Muscle of arm (tissue), 1 donor: ENCODE measurements at regions not wholly inside any gene's neighbourhood (a gene's known extent, or its start where the extent isn't known, plus 50 kb on each side); places are given as distances from the start of the nearest gene placed in this dataset.

Source experiments
- DNase-seq: peaks from one replicate; pipeline ENCODE4 v3.0.0-alpha.2; 2013

GRCh38 chr12:124504273-124505000 lies 63.0 kb downstream of the NCOR2 start:
- DNase-seq: no peak

- DNase-seq: no peak
Observed at GRCh38 chr12:124503305-124503704, 64.1 kb downstream of the NCOR2 start.

- DNase-seq: no peak
Observed at GRCh38 chr12:124502379-124502778, 65.0 kb downstream of the NCOR2 start.

GRCh38 chr12:124501827-124502226 lies 65.6 kb downstream of the NCOR2 start:
- DNase-seq: no peak

GRCh38 chr12:124501112-124501561 lies 66.3 kb downstream of the NCOR2 start:
- DNase-seq: no peak

GRCh38 chr12:124499898-124500244 lies 67.5 kb downstream of the NCOR2 start:
- no peak for DNase-seq

GRCh38 chr12:124499190-124499753 lies 68.1 kb downstream of the NCOR2 start:
- DNase-seq: no peak

- peak; percentile 82 for DNase-seq
Observed at GRCh38 chr12:124498275-124499189, 68.9 kb downstream of the NCOR2 start.

- DNase-seq: peak; percentile 70
Observed at GRCh38 chr12:124497658-124498057, 69.8 kb downstream of the NCOR2 start.

GRCh38 chr12:124497039-124497438 lies 70.4 kb downstream of the NCOR2 start:
- no peak for DNase-seq

- no peak for DNase-seq
Observed at GRCh38 chr12:124496584-124496983, 70.8 kb downstream of the NCOR2 start.

- DNase-seq: no peak
Observed at GRCh38 chr12:124495194-124495983, 72.0 kb downstream of the NCOR2 start.

GRCh38 chr12:124494751-124495129 lies 72.7 kb downstream of the NCOR2 start:
- no peak for DNase-seq

GRCh38 chr12:124493809-124494750 lies 73.3 kb downstream of the NCOR2 start:
- no peak for DNase-seq

- DNase-seq: no peak
Observed at GRCh38 chr12:124492879-124493808, 74.3 kb downstream of the NCOR2 start.

GRCh38 chr12:124491856-124492420 lies 75.5 kb downstream of the NCOR2 start:
- DNase-seq: no peak

GRCh38 chr12:124491310-124491709 lies 76.1 kb downstream of the NCOR2 start:
- no peak for DNase-seq

GRCh38 chr12:124490584-124491305 lies 76.7 kb downstream of the NCOR2 start:
- no peak for DNase-seq
